B cell (primary cell): ENCODE measurements at regions not wholly inside any gene's neighbourhood (a gene's known extent, or its start where the extent isn't known, plus 50 kb on each side); places are given as distances from the start of the nearest gene placed in this dataset.

ENCODE experiments used
- CTCF ChIP-seq: fragments of 200-600 bp; IDR thresholded peaks from one replicate; pipeline ENCODE4 v1.8.0; 2022; ENCODE audit warnings: antibody characterized with exemption, mild to moderate bottlenecking
- EZH2 ChIP-seq: IDR thresholded peaks from 2 replicates; pipeline ENCODE4 v1.6.1; 2012; ENCODE audit warnings: borderline replicate concordance, low read depth, mild to moderate bottlenecking, moderate library complexity, low read length; ENCODE audit not compliant: insufficient read depth, poor library complexity, severe bottlenecking

- TF ChIP-seq CTCF (no peak), EZH2 (no peak)
These were observed 536.2 kb upstream of the NRSN1 start for GRCh38 chr6:23589811-23590210.
